GM19438 (cell line): ENCODE measurements at regions not wholly inside any gene's neighbourhood (a gene's known extent, or its start where the extent isn't known, plus 50 kb on each side); places are given as distances from the start of the nearest gene placed in this dataset.
"Not testable (repeated sequence)": the region's sequence is repeated elsewhere in the genome, so short reads cannot be mapped to it uniquely, and the experiment has no call there.

Experiments used
- ATAC-seq: cut with Tn5 transposase; IDR thresholded peaks from one replicate; pipeline ENCODE4 v1.9.1; 2021; ENCODE audit warnings: low read depth; ENCODE audit not compliant: unreplicated experiment

DNA sequence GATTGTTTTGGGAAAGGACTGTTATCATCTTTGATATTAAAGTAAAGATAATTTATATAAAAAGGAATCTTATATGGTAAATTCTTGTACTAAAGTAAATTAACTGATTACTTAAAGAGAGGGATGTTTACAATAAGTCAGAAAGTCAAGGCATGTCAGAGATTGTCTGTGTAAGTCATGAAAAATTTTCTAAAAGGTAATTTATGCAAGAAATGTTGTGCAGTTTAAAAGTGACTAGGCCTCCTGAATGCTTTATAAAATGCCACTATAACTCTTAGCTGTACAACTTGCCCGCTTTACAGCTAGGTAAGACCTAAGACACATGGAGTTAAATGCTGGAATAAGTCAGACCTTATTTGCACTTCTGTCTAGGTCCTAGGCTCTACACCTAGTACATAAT lies 692.9 kb downstream of the GBE1 start:
- ATAC-seq: no peak

- no peak for ATAC-seq
These were observed 697.5 kb downstream of the GBE1 start for GRCh38 chr3:81063896-81064295.

GRCh38 chr3:81051133-81051532 lies 710.3 kb downstream of the GBE1 start:
- ATAC-seq: not testable (repeated sequence)

GRCh38 chr3:81048058-81048665 lies 713.3 kb downstream of the GBE1 start:
- ATAC-seq: no peak

- ATAC-seq: no peak
These were observed 715.5 kb downstream of the GBE1 start for GRCh38 chr3:81045976-81046375.

DNA sequence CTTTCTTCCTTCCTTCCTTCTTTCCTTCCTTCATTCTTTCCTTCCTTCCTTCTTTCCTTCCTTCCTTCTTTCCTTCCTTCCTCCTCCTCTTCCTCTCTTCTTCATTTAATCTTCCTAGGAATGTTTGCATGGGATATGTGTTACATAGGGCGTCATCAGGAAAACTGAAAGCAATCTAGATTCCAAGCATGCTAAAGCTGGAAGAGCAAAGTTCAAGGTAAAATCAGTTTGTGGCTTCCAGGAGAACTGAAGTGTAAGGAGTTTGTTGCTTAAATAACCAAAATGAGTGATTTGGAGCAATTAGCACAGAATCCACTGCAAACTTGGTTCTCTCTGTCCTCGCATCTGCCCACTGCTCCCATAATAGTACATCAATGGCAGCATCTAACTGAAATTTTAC lies 716.2 kb downstream of the GBE1 start:
- no peak for ATAC-seq

- no peak for ATAC-seq
These were observed 717.7 kb downstream of the GBE1 start for GRCh38 chr3:81043660-81044199.

GRCh38 chr3:81043009-81043408 lies 718.4 kb downstream of the GBE1 start:
- no peak for ATAC-seq

DNA sequence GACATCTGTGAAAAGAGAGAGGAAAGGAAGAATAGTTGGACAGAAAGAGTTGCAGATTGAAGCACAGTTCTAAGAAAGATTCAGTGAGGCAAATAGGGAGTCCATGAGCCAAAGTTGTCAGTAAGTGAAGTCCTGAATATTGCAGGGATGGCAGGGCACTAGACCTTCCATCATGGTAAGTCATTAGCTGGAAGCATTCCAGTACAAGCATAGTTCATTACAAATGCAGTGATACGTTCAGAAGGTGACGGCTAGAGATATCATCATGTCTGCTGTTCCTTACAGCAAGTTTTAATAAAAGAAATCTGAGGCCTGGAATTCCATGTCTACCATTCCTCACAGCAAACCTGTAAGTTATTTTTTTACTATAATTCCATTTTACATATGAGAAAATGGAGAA lies 720.1 kb downstream of the GBE1 start:
- no peak for ATAC-seq

DNA sequence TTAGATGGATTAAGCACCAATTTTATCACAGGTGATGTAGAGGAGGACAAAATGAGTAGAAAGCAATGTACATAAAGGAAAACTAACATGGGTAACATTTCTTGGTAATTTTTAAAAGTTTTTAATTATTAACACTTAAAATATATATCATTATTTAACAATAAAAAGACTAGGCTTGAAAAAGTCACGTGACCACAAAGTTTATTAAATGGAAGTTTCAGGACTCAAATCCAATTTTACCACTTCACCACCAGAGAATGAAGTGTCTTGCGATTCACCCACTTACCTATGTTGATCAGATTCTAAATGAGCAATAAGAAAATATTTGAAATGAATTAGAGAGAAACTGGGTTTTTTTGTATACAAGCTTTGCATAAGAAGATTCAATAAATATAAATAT lies 721.3 kb downstream of the GBE1 start:
- no peak for ATAC-seq

GRCh38 chr3:81033684-81034083 lies 727.8 kb downstream of the GBE1 start:
- ATAC-seq: no peak

DNA sequence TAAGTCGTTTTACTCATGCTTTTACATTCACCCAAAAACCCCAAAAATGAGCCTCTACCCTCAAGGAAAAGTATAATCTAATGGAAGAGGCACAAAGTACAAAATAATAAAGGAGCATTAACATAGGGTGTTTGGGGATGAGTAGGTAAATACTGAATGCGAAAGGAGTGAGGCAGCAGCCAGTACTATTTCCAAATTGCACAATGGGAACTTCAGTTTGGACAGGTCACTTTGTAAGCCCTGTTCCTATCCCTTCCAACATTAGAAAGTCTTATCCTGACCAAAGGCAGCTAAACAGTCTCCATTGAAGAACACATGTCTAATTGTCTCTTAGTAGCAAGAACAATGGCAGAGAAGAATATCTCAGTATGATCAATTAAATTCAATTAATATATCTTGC lies 728.3 kb downstream of the GBE1 start:
- ATAC-seq: no peak

GRCh38 chr3:81029861-81030260 lies 731.6 kb downstream of the GBE1 start:
- no peak for ATAC-seq

- ATAC-seq: no peak
These were observed 734.1 kb downstream of the GBE1 start for GRCh38 chr3:81027344-81027743.

DNA sequence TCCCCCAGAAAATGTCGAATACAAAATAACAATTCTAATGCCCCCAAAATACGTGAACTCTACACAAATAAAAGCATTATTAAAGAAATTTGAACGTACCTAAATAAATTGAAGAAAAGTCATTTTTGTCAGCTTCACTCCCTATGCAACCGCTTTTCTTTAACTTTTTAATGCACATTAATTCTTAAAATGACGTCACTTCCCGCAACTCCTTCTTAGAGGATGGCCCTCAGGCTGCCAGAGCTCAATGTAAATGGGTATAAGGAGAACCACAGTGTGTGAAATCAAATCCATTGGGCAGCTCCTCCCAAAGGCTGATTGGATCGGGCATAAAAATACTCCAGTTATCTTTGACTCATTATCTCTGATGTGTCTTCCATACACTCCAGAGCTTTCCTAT lies 736.9 kb downstream of the GBE1 start:
- ATAC-seq: no peak

DNA sequence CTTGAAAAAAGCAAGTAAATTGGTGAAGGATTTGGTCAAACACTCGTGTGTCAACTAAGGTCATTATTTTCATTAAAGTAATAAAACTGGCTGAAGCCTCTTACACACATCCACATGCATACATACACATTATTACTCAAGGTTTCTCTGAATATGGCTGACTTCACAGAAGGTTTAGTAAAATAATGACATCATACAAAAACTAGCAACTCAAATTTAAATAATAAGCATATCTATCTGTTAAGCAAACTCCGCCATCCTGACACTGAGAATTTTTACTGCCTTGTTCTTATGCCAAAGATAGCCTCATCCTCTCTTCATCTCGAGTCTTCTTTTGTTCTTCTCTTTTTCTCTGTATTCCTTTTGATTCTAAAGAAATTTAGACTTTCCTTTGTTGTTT lies 739.1 kb downstream of the GBE1 start:
- no peak for ATAC-seq

- no peak for ATAC-seq
These were observed 748.1 kb downstream of the GBE1 start for GRCh38 chr3:81013360-81013759.

DNA sequence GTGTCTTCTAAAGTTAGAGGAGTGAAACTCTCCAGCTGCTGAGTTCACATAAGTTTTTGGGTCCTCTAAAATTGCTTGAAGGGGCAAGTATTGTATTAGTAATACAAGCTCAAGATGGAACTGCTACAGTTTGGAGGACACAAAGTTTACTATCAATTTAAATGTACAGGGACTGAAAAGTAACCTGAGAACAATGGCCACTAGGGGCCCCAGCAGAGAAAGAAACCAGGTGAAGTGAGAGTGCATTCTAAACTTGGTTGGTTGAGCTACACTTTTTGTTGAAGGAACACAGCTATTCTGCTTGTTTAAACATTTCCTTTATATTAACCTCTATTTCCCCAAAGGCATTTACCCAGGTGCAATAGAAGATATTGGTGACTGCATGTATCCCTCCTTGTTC lies 755.5 kb downstream of the GBE1 start:
- no peak for ATAC-seq

DNA sequence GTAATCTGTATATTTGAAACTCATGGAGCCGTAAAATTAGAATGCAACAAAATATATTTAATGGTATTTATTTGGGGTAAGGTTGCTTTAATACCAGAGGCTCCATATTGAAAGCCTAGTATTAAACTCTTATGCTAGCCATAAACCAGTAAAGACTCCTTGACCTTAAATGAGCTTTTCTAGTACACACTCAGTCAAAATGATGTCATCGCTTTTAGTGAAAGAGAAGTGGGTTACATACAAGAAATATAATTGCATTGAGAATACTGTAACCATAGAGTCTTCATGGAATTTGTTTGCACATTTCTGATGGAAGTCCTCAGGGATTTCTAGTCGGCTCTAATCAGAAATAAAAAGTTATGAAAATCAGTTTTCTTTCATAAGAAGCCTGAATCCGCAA lies 757.6 kb downstream of the GBE1 start:
- ATAC-seq: no peak

- ATAC-seq: no peak
These were observed 758.3 kb downstream of the GBE1 start for GRCh38 chr3:81003008-81003645.

- ATAC-seq: no peak
These were observed 762.0 kb downstream of the GBE1 start for GRCh38 chr3:80999481-80999880.

- ATAC-seq: no peak
These were observed 763.4 kb downstream of the GBE1 start for GRCh38 chr3:80998022-80998421.
